Mesothelial cell of epicardium (in vitro differentiated cells): ENCODE measurements at regions not wholly inside any gene's neighbourhood (a gene's known extent, or its start where the extent isn't known, plus 50 kb on each side); places are given as distances from the start of the nearest gene placed in this dataset.

Source experiments
- DNase-seq, 2 experiments: peaks; one replicate each; pipeline ENCODE4 v3.0.0; 2021; ENCODE audit warnings: low spot score in 2 of 2; ENCODE audit not compliant: unreplicated experiment in 2 of 2
- H3K27ac Mint-ChIP-seq: 2 replicates; pipeline ENCODE4 v1.8.0; 2021; ENCODE audit warnings: mixed read lengths
- H3K27me3 Mint-ChIP-seq: 2 replicates; pipeline ENCODE4 v1.8.0; 2021; ENCODE audit warnings: low read depth, mixed read lengths
- H3K36me3 Mint-ChIP-seq: 2 replicates; pipeline ENCODE4 v1.8.0; 2021; ENCODE audit warnings: mixed read lengths
- H3K4me1 Mint-ChIP-seq: 2 replicates; pipeline ENCODE4 v1.8.0; 2021; ENCODE audit warnings: mixed read lengths
- H3K4me3 Mint-ChIP-seq: 2 replicates; pipeline ENCODE4 v1.8.0; 2021; ENCODE audit warnings: mild to moderate bottlenecking, moderate library complexity, mixed read lengths
- H3K9me3 Mint-ChIP-seq: 2 replicates; pipeline ENCODE4 v1.8.0; 2021; ENCODE audit warnings: mixed read lengths
- CTCF ChIP-seq: fragments of 200-600 bp; sonication (generic); IDR thresholded peaks from one replicate; pipeline ENCODE4 v1.5.0; 2021; ENCODE audit warnings: antibody characterized with exemption; ENCODE audit not compliant: unreplicated experiment

GRCh38 chrX:20431486-20431885, 164.8 kb upstream of the RPS6KA3 start:
- H3K36me3 Mint-ChIP-seq = no peaks in the 10 kb centered on the region

GRCh38 chrX:20427173-20427770, 160.6 kb upstream of the RPS6KA3 start:
- Mint-ChIP-seq H3K4me1 (peaks cover 3% of the 10 kb centered on the region), H3K4me3 (no peak overlapping the region), H3K27ac (no peak overlapping the region), H3K36me3 (no peaks in the 10 kb centered on the region), H3K9me3 (peaks cover 34% of the 10 kb centered on the region), H3K27me3 (no peaks in the 10 kb centered on the region)
- no peak for DNase-seq
- TF ChIP-seq CTCF = no peak

More at GRCh38 chrX:20431486-20431885, 164.8 kb upstream of the RPS6KA3 start:
- H3K27ac Mint-ChIP-seq = no peak overlapping the region
- peaks cover 20% of the 10 kb centered on the region for H3K9me3 Mint-ChIP-seq
- DNase-seq = no peak
- no peak overlapping the region for H3K4me3 Mint-ChIP-seq
- H3K4me1 Mint-ChIP-seq = peaks cover 3% of the 10 kb centered on the region
- no peaks in the 10 kb centered on the region for H3K27me3 Mint-ChIP-seq
- no peak for TF ChIP-seq CTCF

GRCh38 chrX:20421697-20422096, 155.0 kb upstream of the RPS6KA3 start:
- H3K9me3 Mint-ChIP-seq = peaks cover 29% of the 10 kb centered on the region

GRCh38 chrX:20421275-20421674, 154.6 kb upstream of the RPS6KA3 start:
- peaks cover 29% of the 10 kb centered on the region for H3K9me3 Mint-ChIP-seq
- no peak for TF ChIP-seq CTCF
- no peak overlapping the region for H3K4me3 Mint-ChIP-seq
- no peaks in the 10 kb centered on the region for H3K36me3 Mint-ChIP-seq
- peak overlapping the region; percentile 75 for H3K27ac Mint-ChIP-seq
- H3K4me1 Mint-ChIP-seq = peaks cover 13% of the 10 kb centered on the region
- no peak for DNase-seq
- no peaks in the 10 kb centered on the region for H3K27me3 Mint-ChIP-seq

More at GRCh38 chrX:20421697-20422096, 155.0 kb upstream of the RPS6KA3 start:
- TF ChIP-seq CTCF = no peak
- no peaks in the 10 kb centered on the region for H3K36me3 Mint-ChIP-seq
- H3K4me3 Mint-ChIP-seq = no peak overlapping the region
- peaks cover 13% of the 10 kb centered on the region for H3K4me1 Mint-ChIP-seq
- no peaks in the 10 kb centered on the region for H3K27me3 Mint-ChIP-seq
- DNase-seq = no peak
- peak overlapping the region; percentile 75 for H3K27ac Mint-ChIP-seq

GRCh38 chrX:20420058-20420457, 153.3 kb upstream of the RPS6KA3 start:
- no peak for DNase-seq
- Mint-ChIP-seq H3K27ac (no peak overlapping the region), H3K4me1 (peaks cover 13% of the 10 kb centered on the region), H3K36me3 (no peaks in the 10 kb centered on the region), H3K9me3 (peaks cover 33% of the 10 kb centered on the region), H3K27me3 (no peaks in the 10 kb centered on the region), H3K4me3 (no peak overlapping the region)
- TF ChIP-seq CTCF = no peak
